GM03348 (cell line): ENCODE measurements at regions not wholly inside any gene's neighbourhood (a gene's known extent, or its start where the extent isn't known, plus 50 kb on each side); places are given as distances from the start of the nearest gene placed in this dataset.

ENCODE experiments used
- DNase-seq: peaks from one replicate; pipeline ENCODE4 v3.0.0; 2012; ENCODE audit warnings: low spot score

DNA sequence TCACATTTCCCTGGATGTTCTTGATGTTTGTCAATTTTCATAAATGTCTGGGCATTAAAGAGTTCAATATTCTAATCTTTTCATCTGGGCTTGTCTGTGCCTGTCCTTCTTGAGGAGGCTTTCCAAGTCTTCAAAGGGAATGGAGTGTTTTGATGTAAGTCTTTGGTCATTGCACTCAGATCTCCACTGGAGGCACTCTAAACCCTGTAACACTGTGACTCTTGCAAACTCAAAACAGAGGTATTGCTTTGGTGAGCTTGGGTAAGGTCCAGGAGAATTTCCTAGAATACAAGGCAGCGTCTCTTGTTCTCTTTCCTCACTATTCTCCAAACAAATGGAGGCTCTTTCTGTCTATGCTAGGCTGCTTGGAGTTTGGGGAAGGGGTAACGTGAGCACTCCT, 1118.1 kb upstream of the PABPC4L start:
- no peak for DNase-seq

DNA sequence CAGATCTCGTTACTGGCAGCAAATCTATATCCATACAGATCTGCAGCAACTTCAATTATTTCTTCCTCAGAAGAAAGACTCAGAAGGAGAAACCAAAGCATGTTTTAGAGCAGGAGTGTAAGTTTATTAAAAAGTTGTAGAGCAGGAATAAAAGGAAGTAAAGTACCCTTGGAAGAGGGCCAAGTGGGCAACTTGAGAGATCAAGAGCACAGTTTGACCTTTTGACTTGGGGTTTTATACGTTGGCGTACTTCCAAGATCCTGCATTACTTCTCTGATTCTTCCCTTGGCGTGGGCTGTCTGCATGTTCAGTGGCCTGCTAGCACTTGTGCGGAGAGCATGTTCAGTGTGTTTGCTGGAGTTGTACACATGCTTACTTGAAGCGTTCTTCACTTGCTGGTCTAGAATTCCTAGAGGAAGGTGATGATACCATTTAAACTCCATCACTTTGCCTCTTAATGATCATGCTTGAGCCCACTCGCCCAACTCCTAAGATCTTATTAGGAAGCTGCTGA, 1114.7 kb upstream of the PABPC4L start:
- no peak for DNase-seq

DNA sequence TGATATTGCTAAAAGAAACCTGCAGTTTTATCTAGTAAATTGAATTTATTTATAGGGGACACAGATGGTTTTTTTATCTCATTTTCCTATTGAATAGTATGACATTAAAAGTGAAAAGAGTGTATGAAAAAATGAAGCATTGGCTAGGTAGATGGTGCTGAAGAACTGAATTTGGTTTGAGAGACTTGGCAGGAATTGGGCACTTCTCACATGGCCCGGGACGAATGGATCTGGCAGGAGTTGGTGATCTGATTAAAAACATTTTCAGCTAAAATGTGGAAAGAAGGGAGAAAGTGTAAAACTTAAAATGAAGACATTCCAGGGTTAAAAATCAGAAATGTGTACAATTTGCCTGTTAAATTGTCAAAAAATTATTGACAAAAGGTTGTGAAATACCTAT, 1088.5 kb upstream of the PABPC4L start:
- DNase-seq: no peak

DNA sequence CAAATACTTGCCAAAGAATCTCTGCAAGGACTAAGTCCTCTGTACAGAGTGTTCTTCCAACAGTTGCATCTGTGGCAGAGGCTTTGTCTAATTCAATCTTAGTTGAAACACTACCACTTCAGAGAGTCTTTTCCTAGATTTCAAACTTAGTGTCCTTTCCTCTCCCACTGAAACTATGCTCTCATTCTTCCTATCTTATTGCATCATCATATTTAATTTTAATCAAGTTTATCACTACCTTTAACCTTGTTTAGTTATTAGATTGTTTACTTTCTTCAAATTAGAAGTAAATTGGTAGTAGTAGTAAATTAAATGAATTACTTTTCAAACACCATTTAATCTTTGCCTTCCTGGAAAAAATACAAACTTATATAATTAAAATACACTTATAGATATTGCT, 1082.3 kb upstream of the PABPC4L start:
- no peak for DNase-seq

DNA sequence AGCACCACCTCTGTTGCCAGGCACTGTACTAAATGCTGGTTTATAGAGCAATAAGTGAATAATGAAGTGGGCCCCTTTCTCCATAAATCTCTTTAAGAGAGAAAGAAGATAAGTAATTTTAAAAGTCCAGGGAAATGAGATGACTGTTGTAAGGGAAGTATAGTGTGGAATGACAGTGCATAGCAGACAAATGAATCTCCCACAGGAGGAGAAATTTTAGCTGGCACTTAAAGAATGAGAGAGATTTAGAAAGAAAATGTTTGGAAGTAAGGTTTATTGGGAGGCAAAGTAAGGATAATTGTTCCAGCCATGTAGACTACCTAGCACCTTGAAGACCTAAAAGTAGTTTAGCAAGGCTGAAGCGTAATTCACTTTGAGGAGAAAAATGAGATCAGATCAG, 1081.1 kb upstream of the PABPC4L start:
- no peak for DNase-seq

- DNase-seq: no peak
Observed at GRCh38 chr4:135281230-135281629, 1079.6 kb upstream of the PABPC4L start.

DNA sequence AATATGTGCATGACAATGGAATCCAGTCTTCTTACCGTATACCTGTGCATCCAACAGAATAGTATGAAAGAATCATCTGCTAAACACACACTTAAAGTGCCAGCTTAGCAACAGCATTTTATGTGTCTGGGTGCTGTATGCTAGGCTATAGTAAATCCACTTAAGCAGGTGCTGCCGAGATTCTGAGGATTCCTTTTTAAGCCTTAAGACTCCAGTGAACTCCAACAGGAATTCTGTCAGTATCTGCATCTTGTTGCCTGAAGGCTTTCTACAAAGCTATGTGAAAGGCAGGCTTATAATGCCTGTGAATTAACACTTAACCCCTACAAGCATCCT, 1076.4 kb upstream of the PABPC4L start:
- no peak for DNase-seq

DNA sequence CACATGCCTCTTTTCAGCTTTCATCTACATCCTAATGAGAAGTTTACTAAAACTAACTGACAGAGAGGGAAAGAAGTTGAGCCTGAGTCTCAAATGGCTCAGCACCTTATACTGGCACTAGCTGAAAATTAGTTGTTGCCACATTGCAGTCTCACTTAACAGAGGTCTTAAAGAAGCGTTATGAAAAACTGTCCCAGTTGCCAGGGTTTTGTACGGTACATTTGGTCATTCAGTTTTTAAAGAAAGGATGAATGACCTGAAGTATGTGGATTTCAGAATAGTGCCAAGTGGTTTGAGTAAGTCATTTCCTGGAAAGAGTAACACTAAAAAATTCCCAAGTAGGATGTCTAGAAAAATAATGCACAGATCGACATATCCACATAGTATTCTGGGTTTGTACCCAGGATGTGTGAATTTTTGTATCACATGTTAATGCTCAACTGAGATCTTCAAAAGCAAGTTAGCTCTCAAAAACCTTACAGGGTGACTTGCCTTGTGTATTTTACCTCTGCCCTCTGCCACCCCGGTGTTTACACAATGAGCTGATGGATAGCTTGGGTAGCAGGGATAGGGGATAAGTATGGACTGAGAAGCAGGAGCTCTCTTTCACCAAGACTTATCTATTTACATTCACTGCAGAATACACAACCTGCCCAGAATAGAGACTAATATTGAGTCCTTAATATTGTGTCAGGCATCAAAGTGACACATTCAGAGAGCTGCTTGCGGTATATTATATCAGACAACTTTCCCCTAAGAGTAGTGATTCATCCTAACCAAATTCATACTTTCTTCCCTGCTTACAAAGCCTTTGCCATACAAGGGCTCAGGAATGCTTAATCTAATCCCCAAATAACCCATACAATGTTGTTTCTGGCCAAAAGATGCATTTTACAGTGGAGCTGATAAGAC, 1075.7 kb upstream of the PABPC4L start:
- no peak for DNase-seq

- DNase-seq: no peak
Observed at GRCh38 chr4:135274416-135274815, 1072.8 kb upstream of the PABPC4L start.

DNA sequence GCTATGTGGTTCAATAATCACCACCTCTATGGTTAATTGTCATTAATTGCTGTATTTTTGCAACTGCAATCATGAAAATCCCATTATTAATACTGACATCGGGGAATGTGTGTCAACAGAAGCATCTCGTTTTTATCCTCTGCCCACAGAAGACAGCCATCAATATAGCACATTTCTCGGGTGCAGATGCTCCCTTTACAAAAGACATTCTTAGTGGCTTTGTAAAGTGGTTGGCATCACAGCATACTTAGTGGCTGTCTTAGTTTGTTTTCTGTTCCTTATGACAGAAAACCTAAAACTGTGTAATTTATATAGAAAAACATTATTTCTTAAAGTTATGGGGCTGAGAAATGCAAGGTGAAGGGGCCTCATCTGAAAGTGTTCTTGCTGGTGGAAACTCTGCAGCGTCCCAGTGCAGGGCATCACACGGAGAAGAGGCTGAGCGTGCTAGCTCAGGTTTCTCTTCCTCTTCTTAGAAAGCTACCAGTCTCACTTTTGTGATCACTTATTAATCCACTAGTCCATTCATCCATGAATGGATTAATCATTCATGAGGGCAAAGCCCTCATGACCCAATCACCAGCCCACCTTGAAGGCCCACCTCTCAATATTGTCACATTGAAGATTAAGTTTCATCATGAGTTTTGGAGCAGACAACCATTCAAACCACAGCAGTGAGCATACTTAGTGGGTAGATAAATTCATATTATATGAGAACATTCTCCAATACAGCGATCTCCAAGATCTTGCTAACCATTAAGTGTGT, 1067.7 kb upstream of the PABPC4L start:
- no peak for DNase-seq

- DNase-seq: no peak
Observed at GRCh38 chr4:135268369-135268768, 1066.8 kb upstream of the PABPC4L start.

- DNase-seq: no peak
Observed at GRCh38 chr4:135267148-135267865, 1065.7 kb upstream of the PABPC4L start.

- no peak for DNase-seq
Observed at GRCh38 chr4:135256111-135256510, 1054.5 kb upstream of the PABPC4L start.

- DNase-seq: no peak
Observed at GRCh38 chr4:135250040-135250439, 1048.5 kb upstream of the PABPC4L start.

DNA sequence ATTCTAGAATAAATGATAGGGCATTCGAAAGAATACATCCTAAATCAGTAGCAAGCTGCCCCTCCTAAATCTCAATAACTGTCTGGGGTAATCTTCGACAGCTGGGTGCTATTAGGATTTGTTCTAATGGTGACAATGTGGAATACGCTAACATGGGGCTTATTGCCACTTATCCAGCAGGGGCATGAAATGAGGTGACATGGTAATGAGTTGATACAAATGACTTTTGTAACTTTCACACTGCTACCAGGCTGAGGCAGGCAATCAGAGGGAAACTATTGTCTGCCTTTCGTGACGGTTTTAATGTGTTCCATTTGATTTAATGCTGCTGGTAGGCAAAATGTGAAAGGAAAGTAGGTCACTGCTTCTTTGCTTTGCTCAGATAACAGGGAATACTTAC, 1047.4 kb upstream of the PABPC4L start:
- DNase-seq: no peak

- no peak for DNase-seq
Observed at GRCh38 chr4:135244696-135245095, 1043.1 kb upstream of the PABPC4L start.

GRCh38 chr4:135244056-135244455, 1042.5 kb upstream of the PABPC4L start:
- DNase-seq: no peak

DNA sequence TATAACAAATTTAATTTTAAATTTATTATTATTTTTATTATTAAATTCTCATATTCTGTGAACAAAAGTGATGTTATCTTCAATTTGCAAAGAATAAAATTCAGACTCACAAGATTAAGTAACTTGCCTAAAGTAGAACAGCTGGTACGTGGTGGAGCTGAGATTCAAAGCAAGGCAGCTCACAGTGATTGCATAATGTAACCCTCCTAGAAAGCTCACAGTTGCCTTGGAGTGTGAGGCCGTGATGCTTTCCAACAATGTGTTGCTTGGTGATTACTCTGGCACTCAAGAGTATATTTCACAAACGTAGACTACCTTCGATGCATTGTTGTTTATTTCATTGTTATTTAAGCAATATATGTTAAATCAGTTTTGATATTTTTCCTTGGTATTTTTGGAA, 1039.2 kb upstream of the PABPC4L start:
- DNase-seq: no peak

- no peak for DNase-seq
Observed at GRCh38 chr4:135239964-135240363, 1038.4 kb upstream of the PABPC4L start.

DNA sequence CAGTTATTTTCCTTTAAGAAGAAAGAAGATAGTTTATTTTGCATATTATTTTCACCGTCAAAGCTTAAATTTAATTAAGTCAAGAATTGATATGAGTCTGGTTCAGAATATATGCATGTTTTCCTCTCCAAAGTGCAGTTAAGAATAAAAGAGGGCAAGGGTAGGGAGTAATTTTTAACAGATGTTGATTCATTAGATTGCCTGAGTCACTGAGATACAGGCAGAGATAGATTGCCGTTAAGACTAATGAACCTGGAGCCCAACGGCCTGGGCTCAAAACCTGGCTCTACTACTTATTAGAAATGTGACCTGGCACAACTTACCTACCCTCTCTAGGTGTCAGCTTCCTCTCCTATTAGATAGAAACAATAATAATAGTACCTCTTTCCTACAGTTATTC, 1037.4 kb upstream of the PABPC4L start:
- no peak for DNase-seq

DNA sequence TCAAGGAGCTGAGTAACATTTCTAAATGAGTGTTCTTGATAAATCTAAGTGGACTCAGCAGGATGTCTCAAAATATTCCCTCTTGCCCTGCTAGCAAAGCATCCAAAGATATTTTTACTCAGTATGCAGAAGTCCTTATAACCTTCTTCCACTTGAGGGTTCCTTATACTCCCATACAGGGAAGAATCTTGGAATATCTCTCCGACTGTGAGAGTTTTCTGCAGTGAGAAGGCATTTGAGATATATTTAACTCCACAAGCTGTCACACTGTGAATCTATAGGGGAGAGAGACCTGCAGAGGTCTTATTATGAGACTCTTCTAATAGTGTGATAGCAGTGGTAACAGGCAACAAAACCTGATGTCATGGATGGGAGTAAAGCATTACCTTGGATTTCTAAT, 1034.5 kb upstream of the PABPC4L start:
- no peak for DNase-seq

- no peak for DNase-seq
Observed at GRCh38 chr4:135227842-135228241, 1026.3 kb upstream of the PABPC4L start.

DNA sequence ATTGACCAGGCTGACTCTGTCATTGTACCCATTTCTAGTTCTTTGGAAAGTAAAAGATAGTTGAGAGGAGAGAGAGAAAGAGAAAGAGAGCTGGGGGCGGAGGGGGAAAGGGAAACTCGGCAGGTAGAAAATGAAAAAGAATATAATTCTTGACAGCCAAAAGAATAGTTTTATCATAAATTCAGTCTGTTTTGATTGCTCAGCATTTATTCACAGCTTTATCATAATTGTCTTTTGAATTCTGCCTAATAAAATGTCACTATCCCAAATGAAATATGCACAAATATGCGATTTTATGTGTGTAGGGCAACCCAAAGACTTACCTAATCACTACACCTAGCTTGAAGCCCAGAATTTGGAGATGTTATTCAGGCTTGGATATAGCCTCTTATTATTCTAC, 1024.0 kb upstream of the PABPC4L start:
- DNase-seq: no peak
